K562 (cell line): ENCODE measurements at regions not wholly inside any gene's neighbourhood (a gene's known extent, or its start where the extent isn't known, plus 50 kb on each side); places are given as distances from the start of the nearest gene placed in this dataset.
A peak's percentile ranks its signal among the peaks of the same experiment; 100 is the strongest.

Experiments
- ATAC-seq: fragments of 200-7000 bp; cut with Tn5 transposase; 3 replicates; pipeline ENCODE4 v1.9.1; 2020; ENCODE audit warnings: moderate library complexity
- BruUV-seq: library from RNA; stranded (reverse); fragments of 400-500 nt; replicated peaks from 2 replicates; lab custom pipeline; 2021; lab: Mats Ljungman, UMichigan
- CTCF ChIA-PET: fragments of 300-600 bp; formaldehyde crosslinking; extraction: SDS; loops from one replicate; lab custom pipeline; 2021; ENCODE audit warnings: low intra/inter-chr PET ratio; lab: Yijun Ruan, JAX
- POLR2A ChIA-PET: fragments of 300-600, 350-650 bp; sonication (Branson Sonifier 250); formaldehyde crosslinking; extraction: SDS; loops from one replicate; lab custom pipeline; 2021; ENCODE audit warnings: antibody characterized with exemption, inconsistent platforms; lab: Yijun Ruan, JAX
- DNase-seq, 4 experiments: peaks; one replicate each; pipeline versions ENCODE4 v3.0.0 to v3.0.0-alpha.2; 2011 to 2018; ENCODE audit warnings: low spot score in 3 of 4, mixed read lengths in 3 of 4; ENCODE audit errors: extremely low read depth in 1 of 4
- FAIRE-seq: peaks from 2 replicates; lab custom pipeline; 2011; peaks lifted over from hg19 to GRCh38; lab: Jason Lieb, UNC
- H2AFZ ChIP-seq: 2 replicates; pipeline ENCODE4 v1.6.0; 2011; ENCODE audit warnings: low read depth, low read length, control low read depth, inconsistent platforms
- H3K27ac ChIP-seq: fragments of 200-600 bp; 3 replicates; pipeline ENCODE4 v1.8.0; 2011; ENCODE audit warnings: low read depth, mild to moderate bottlenecking, control low read depth, inconsistent platforms, low read length, moderate library complexity, mixed read lengths; ENCODE audit errors: extremely low read depth
- H3K27me3 ChIP-seq, 2 experiments: fragments of 300-600 bp in 1 of 2; 2 replicates in 1 of 2; 3 replicates in 1 of 2; pipeline versions ENCODE4 v1.6.0 to v1.8.0; 2011; ENCODE audit warnings: inconsistent platforms in 2 of 2, low read length in 2 of 2, mild to moderate bottlenecking in 1 of 2, mixed read lengths in 1 of 2, moderate library complexity in 1 of 2; ENCODE audit not compliant: control insufficient read depth in 2 of 2, insufficient read depth in 2 of 2
- H3K36me3 ChIP-seq: fragments of 300-600 bp; 3 replicates; pipeline ENCODE4 v1.8.0; 2011; ENCODE audit warnings: mild to moderate bottlenecking, low read length, inconsistent platforms; ENCODE audit not compliant: control insufficient read depth, insufficient read depth
- H3K4me1 ChIP-seq, 2 experiments: fragments of 200-600 bp in 1 of 2; replicated peaks in 1 of 2; 2 replicates in 1 of 2; 3 replicates in 1 of 2; pipeline versions ENCODE4 v1.5.1 to v1.8.0; 2011; ENCODE audit warnings: inconsistent platforms in 2 of 2, low read length in 2 of 2, mild to moderate bottlenecking in 1 of 2, mixed read lengths in 1 of 2, moderate library complexity in 1 of 2; ENCODE audit not compliant: control insufficient read depth in 2 of 2, insufficient read depth in 2 of 2
- H3K4me2 ChIP-seq: 2 replicates; pipeline ENCODE4 v1.6.1; 2011; ENCODE audit warnings: low read length, control low read depth, inconsistent platforms, mixed read lengths; ENCODE audit not compliant: insufficient read depth
- H3K4me3 ChIP-seq: fragments of 200-600 bp; sonication (generic), shearing (Covaris generic); 2 replicates; pipeline ENCODE4 v1.5.1; 2016; ENCODE audit warnings: control low read depth, inconsistent platforms
- H3K79me2 ChIP-seq: fragments of 200-600 bp; 3 replicates; pipeline ENCODE4 v1.8.0; 2011; ENCODE audit warnings: low read length, inconsistent platforms; ENCODE audit not compliant: control insufficient read depth, insufficient read depth
- H3K9ac ChIP-seq, 2 experiments: 2 replicates each; pipeline versions ENCODE4 v1.6.0 to v1.6.1; 2011; ENCODE audit warnings: low read depth in 2 of 2, low read length in 2 of 2, control low read depth in 1 of 2, inconsistent platforms in 1 of 2, mild to moderate bottlenecking in 1 of 2, mixed read lengths in 1 of 2; ENCODE audit not compliant: insufficient read depth in 1 of 2
- H3K9me1 ChIP-seq: one replicate; pipeline ENCODE4 v1.6.0; 2011; ENCODE audit warnings: inconsistent platforms, mild to moderate bottlenecking, low read length, moderate library complexity; ENCODE audit not compliant: control insufficient read depth, insufficient read depth
- H3K9me3 ChIP-seq: replicated peaks from 2 replicates; pipeline ENCODE4 v1.5.1; 2011; ENCODE audit warnings: low read depth, low read length, inconsistent platforms; ENCODE audit not compliant: control insufficient read depth, insufficient read depth
- H4K20me1 ChIP-seq: replicated peaks from 2 replicates; pipeline ENCODE4 v1.6.1; 2011; ENCODE audit warnings: low read length, inconsistent platforms, mixed read lengths; ENCODE audit not compliant: control insufficient read depth, insufficient read depth
- BCL6 ChIP-seq: fragments of 250-450 bp; sonication (Bioruptor Pico); IDR thresholded peaks from 2 replicates; pipeline ENCODE4 v1.4.0; 2020
- CEBPG ChIP-seq, 3 experiments: fragments of 200-800 bp in 1 of 3; sonication (Bioruptor generic) in 1 of 3; sonication (generic) in 1 of 3; formaldehyde crosslinking in 1 of 3; IDR thresholded peaks in 2 of 3; conservative IDR thresholded peaks in 1 of 3; 2 replicates each; pipeline versions ENCODE4 v1.6.1 to v1.8.0; 2016 to 2022; ENCODE audit warnings: missing compliant biosample characterization in 2 of 3, missing genetic modification characterization in 2 of 3, mild to moderate bottlenecking in 1 of 3, missing genetic modification reagents in 1 of 3
- EZH2 ChIP-seq: IDR thresholded peaks from 2 replicates; pipeline ENCODE4 v1.6.1; 2012; ENCODE audit warnings: low read depth, mild to moderate bottlenecking, inconsistent platforms, low read length, borderline replicate concordance
- GTF2F1 ChIP-seq: IDR thresholded peaks from 2 replicates; pipeline ENCODE4 v1.6.1; 2011; ENCODE audit warnings: low read depth, low read length, improper control_type of control experiment
- ZNF57 ChIP-seq: fragments of 450-650 bp; formaldehyde crosslinking; IDR thresholded peaks from 2 replicates; pipeline ENCODE4 v1.4.0; 2020; ENCODE audit warnings: mild to moderate bottlenecking, moderate library complexity
- ZNF644 ChIP-seq: fragments of 200-800 bp; sonication (Bioruptor generic); IDR thresholded peaks from 2 replicates; pipeline ENCODE4 v1.6.1; 2016; ENCODE audit warnings: low read depth, missing genetic modification characterization, missing compliant biosample characterization
- WGBS: fragments of 100-300 bp; shearing (Covaris generic); methylation state at CpG from one replicate; pipeline ENCODE4 v1.1.6; 2016; ENCODE audit warnings: low coverage, mixed read lengths; ENCODE audit not compliant: insufficient coverage; ENCODE audit errors: missing lambda C conversion rate; 5-methylcytosine and 5-hydroxymethylcytosine counted together
- in situ Hi-C: fragments of 300-500 bp; cut with MboI; formaldehyde crosslinking; loops from 4 replicates; pipeline ENCODE4 v1.15.0; 2018; ENCODE audit warnings: inconsistent platforms, mixed read lengths
- intact Hi-C: fragments of 100-400 bp; cut with micrococcal nuclease; formaldehyde crosslinking; loops from 2 replicates; pipeline ENCODE4 v1.14.2; 2022
- TF ChIP-seq, protein P1 (sequence below), 2 experiments: fragments of 450-650 bp in 1 of 2; sonication (generic) in 1 of 2; formaldehyde crosslinking in 1 of 2; IDR thresholded peaks in 1 of 2; conservative IDR thresholded peaks in 1 of 2; 2 replicates each; pipeline versions ENCODE4 v1.6.1 to v1.8.1; 2016 to 2023; ENCODE audit warnings: mild to moderate bottlenecking in 2 of 2, moderate library complexity in 2 of 2, inconsistent platforms in 1 of 2, missing genetic modification reagents in 1 of 2
- TF ChIP-seq, protein P2 (sequence below): fragments of 450-650 bp; IDR thresholded peaks from 2 replicates; pipeline ENCODE4 v1.6.1; 2017; ENCODE audit warnings: antibody characterized with exemption
- TF ChIP-seq, protein P3 (sequence below), 3 experiments: fragments of 200-800 bp in 1 of 3; fragments of 250-450 bp in 1 of 3; fragments of 450-650 bp in 1 of 3; sonication (Bioruptor Pico) in 1 of 3; sonication (Bioruptor generic) in 1 of 3; formaldehyde crosslinking in 1 of 3; IDR thresholded peaks; 2 replicates each; pipeline versions ENCODE4 v1.6.1 to v1.8.0; 2016 to 2022; ENCODE audit warnings: mild to moderate bottlenecking in 2 of 3, missing genetic modification characterization in 2 of 3, missing compliant biosample characterization in 1 of 3, moderate library complexity in 1 of 3

DNA sequence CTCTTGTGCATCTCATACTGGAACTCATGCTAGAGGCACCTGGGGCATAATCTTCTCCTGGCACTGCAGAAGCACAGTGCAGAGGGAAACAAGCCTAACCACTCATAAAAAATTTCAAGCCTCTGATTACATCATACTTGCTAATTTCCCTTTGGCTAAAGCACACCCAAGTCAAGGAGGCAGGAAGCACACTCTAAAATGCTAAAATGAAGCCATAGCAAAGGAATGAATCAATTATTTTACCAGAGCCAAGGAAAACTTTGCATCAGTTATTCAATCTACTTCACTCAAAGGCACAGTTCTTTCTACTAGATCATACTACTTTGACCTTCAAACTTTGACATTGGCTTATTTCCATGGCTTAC is 79.6 kb upstream of the SPOPL start:
- ATAC-seq (no peak), DNase-seq (no peak), FAIRE-seq (peak; percentile 65)
- H4K20me1 ChIP-seq = no peaks in the 10 kb centered on the region
- H3K9ac ChIP-seq = no peak overlapping the region
- no peak for TF ChIP-seq BCL6
- no peak for TF ChIP-seq CEBPG (CRISPR knock-in tag; IDR thresholded peaks at IDR 0.05)
- TF ChIP-seq CEBPG (tag; conservative IDR thresholded peaks at IDR 0.05 in 1 of 2, IDR thresholded peaks at IDR 0.05 in 1 of 2) = peak; percentile 34 to 42; a peak in 2 of 4 replicates
- no peak for TF ChIP-seq EZH2
- TF ChIP-seq, protein P1, sequence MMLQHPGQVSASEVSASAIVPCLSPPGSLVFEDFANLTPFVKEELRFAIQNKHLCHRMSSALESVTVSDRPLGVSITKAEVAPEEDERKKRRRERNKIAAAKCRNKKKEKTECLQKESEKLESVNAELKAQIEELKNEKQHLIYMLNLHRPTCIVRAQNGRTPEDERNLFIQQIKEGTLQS (IDR thresholded peaks at IDR 0.05) = 0 out of 2 replicates have a peak, but pooled peaks have one; percentile 15
- TF ChIP-seq, protein P1 (CRISPR knock-in tag; conservative IDR thresholded peaks at IDR 0.05) = no peak
- H3K4me3 ChIP-seq = no peak overlapping the region
- H2AFZ ChIP-seq = no peak overlapping the region
- H3K27me3 ChIP-seq = no peaks in the 10 kb centered on the region
- H3K27ac ChIP-seq = no peak overlapping the region
- no peaks in the 10 kb centered on the region for H3K79me2 ChIP-seq
- intact Hi-C loops = no loop called here
- no peak overlapping the region for H3K4me2 ChIP-seq
- in situ Hi-C loops = no loop called here
- BruUV-seq = no TSS peak
- no peaks in the 10 kb centered on the region for H3K36me3 ChIP-seq
- H3K9me3 ChIP-seq = 0 out of 2 replicates have a peak, but pooled peaks cover 2% of the 10 kb centered on the region
- CTCF ChIA-PET = no interaction called here
- no peaks in the 10 kb centered on the region for H3K9me1 ChIP-seq
- no peaks in the 10 kb centered on the region for H3K4me1 ChIP-seq
- POLR2A ChIA-PET = no interaction called here

DNA sequence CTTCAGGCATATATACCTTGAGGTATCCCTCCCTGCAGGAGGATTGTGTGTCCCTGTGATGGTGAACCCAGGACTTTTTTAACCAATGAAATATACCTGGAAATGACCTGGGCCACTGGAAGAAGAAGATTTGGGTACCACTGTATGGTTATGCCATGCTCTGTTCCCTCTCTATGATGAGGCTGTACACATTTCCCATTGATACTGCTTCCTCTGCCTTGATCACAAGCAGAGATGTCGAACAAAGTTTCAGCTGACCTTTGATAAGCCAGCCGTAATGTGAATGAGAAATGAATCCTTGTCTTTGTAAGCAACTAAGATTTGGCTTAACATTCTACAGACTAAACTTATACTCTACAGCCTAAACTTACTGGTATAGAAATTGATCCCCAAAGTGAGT is 78.4 kb upstream of the SPOPL start:
- WGBS = 67% methylated on average over 2 of the region's 2 CpGs
- in situ Hi-C loops = no loop called here
- Histone ChIP-seq H3K27me3 (no peaks in the 10 kb centered on the region), H3K27ac (no peak overlapping the region), H3K4me1 (no peaks in the 10 kb centered on the region), H3K36me3 (no peaks in the 10 kb centered on the region), H3K9ac (no peak overlapping the region), H3K9me3 (0 out of 2 replicates have a peak, but pooled peaks cover 2% of the 10 kb centered on the region), H3K4me2 (no peak overlapping the region), H3K9me1 (no peaks in the 10 kb centered on the region), H2AFZ (no peak overlapping the region), H3K79me2 (no peaks in the 10 kb centered on the region), H3K4me3 (no peak overlapping the region), H4K20me1 (no peaks in the 10 kb centered on the region)
- FAIRE-seq (no peak), DNase-seq (no peak), ATAC-seq (no peak)
- ChIA-PET CTCF (no interaction called here), POLR2A (no interaction called here)
- no TSS peak for BruUV-seq
- intact Hi-C loops = no loop called here
- no peak for TF ChIP-seq ZNF644
- no peak for TF ChIP-seq ZNF57 (CRISPR knock-in tag)
- TF ChIP-seq, protein P2, sequence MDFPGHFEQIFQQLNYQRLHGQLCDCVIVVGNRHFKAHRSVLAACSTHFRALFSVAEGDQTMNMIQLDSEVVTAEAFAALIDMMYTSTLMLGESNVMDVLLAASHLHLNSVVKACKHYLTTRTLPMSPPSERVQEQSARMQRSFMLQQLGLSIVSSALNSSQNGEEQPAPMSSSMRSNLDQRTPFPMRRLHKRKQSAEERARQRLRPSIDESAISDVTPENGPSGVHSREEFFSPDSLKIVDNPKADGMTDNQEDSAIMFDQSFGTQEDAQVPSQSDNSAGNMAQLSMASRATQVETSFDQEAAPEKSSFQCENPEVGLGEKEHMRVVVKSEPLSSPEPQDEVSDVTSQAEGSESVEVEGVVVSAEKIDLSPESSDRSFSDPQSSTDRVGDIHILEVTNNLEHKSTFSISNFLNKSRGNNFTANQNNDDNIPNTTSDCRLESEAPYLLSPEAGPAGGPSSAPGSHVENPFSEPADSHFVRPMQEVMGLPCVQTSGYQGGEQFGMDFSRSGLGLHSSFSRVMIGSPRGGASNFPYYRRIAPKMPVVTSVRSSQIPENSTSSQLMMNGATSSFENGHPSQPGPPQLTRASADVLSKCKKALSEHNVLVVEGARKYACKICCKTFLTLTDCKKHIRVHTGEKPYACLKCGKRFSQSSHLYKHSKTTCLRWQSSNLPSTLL = no peak
- no peak for TF ChIP-seq GTF2F1
- TF ChIP-seq, protein P3, sequence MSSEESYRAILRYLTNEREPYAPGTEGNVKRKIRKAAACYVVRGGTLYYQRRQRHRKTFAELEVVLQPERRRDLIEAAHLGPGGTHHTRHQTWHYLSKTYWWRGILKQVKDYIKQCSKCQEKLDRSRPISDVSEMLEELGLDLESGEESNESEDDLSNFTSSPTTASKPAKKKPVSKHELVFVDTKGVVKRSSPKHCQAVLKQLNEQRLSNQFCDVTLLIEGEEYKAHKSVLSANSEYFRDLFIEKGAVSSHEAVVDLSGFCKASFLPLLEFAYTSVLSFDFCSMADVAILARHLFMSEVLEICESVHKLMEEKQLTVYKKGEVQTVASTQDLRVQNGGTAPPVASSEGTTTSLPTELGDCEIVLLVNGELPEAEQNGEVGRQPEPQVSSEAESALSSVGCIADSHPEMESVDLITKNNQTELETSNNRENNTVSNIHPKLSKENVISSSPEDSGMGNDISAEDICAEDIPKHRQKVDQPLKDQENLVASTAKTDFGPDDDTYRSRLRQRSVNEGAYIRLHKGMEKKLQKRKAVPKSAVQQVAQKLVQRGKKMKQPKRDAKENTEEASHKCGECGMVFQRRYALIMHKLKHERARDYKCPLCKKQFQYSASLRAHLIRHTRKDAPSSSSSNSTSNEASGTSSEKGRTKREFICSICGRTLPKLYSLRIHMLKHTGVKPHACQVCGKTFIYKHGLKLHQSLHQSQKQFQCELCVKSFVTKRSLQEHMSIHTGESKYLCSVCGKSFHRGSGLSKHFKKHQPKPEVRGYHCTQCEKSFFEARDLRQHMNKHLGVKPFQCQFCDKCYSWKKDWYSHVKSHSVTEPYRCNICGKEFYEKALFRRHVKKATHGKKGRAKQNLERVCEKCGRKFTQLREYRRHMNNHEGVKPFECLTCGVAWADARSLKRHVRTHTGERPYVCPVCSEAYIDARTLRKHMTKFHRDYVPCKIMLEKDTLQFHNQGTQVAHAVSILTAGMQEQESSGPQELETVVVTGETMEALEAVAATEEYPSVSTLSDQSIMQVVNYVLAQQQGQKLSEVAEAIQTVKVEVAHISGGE (CRISPR knock-in tag; IDR thresholded peaks at IDR 0.05) = no peak
